HCT116 (cell line): ENCODE measurements at regions not wholly inside any gene's neighbourhood (a gene's known extent, or its start where the extent isn't known, plus 50 kb on each side); places are given as distances from the start of the nearest gene placed in this dataset.

ENCODE experiments used
- ATAC-seq: fragments of 200-7000 bp; cut with Tn5 transposase; 2 replicates; pipeline ENCODE4 v1.9.1; 2020; ENCODE audit warnings: mild to moderate bottlenecking, moderate library complexity
- BruUV-seq: library from RNA; stranded (reverse); fragments of 400-500 nt; replicated peaks from 2 replicates; lab custom pipeline; 2021; lab: Mats Ljungman, UMichigan
- CTCF ChIA-PET: fragments of 300-600 bp; sonication (Branson Sonifier 250); formaldehyde crosslinking; loops from one replicate; lab custom pipeline; 2021; ENCODE audit warnings: antibody characterized with exemption; lab: Charles Lee
- POLR2A ChIA-PET: fragments of 300-600, 350-600 bp; sonication (Branson Sonifier 250); formaldehyde crosslinking; loops from one replicate; lab custom pipeline; 2021; ENCODE audit warnings: antibody characterized with exemption; lab: Charles Lee
- RAD21 ChIA-PET, 2 experiments: fragments of 300-600 bp; sonication (Branson Sonifier 250); formaldehyde crosslinking; loops; one replicate each; lab custom pipeline; 2023; ENCODE audit warnings: low total read pairs in 2 of 2; ENCODE audit not compliant: uncharacterized antibody in 2 of 2, unreplicated experiment in 2 of 2, low non-redundant PET in 1 of 2; lab: Charles Lee
- DNase-seq: peaks from one replicate; pipeline ENCODE4 v3.0.0-alpha.2; 2010; ENCODE audit warnings: low read depth, low spot score
- H2AFZ ChIP-seq: fragments of 200-600 bp; shearing (Covaris generic), sonication (generic); 2 replicates; pipeline ENCODE4 v1.6.1; 2017; ENCODE audit warnings: low read depth, mixed run types, mixed read lengths, antibody characterized with exemption, low read length; ENCODE audit not compliant: poor library complexity, severe bottlenecking
- H3K27ac ChIP-seq: 2 replicates; pipeline ENCODE4 v1.5.1; 2012; ENCODE audit warnings: low read depth, low read length
- H3K27me3 ChIP-seq: fragments of 200-600 bp; sonication (generic); 2 replicates; pipeline ENCODE4 v1.6.1; 2016; ENCODE audit warnings: mixed run types, low read length, mixed read lengths; ENCODE audit not compliant: insufficient read depth
- H3K36me3 ChIP-seq, 2 experiments: fragments of 200-500 bp in 1 of 2; fragments of 200-600 bp in 1 of 2; sonication (Bioruptor generic) in 1 of 2; sonication (generic) in 1 of 2; 2 replicates each; pipeline versions ENCODE4 v1.5.1 to v1.6.1; 2014 to 2016; ENCODE audit warnings: low read length in 2 of 2, inconsistent platforms in 1 of 2, mixed read lengths in 1 of 2, mixed run types in 1 of 2; ENCODE audit not compliant: insufficient read depth in 2 of 2, control insufficient read depth in 1 of 2
- H3K4me1 ChIP-seq, 2 experiments: fragments of 200-600 bp in 1 of 2; sonication (generic) in 1 of 2; 2 replicates each; pipeline versions ENCODE4 v1.5.1 to v1.6.1; 2012 to 2017; ENCODE audit warnings: low read length in 2 of 2, inconsistent platforms in 1 of 2, mild to moderate bottlenecking in 1 of 2, mixed read lengths in 1 of 2, mixed run types in 1 of 2, moderate library complexity in 1 of 2; ENCODE audit not compliant: insufficient read depth in 2 of 2, control insufficient read depth in 1 of 2
- H3K4me2 ChIP-seq: fragments of 200-600 bp; sonication (generic); 2 replicates; pipeline ENCODE4 v1.6.1; 2017; ENCODE audit warnings: mixed run types, low read length, mixed read lengths
- H3K4me3 ChIP-seq, 2 experiments: fragments of 200-600 bp in 1 of 2; sonication (generic) in 1 of 2; replicated peaks in 1 of 2; 2 replicates each; pipeline ENCODE4 v1.5.1; 2011 to 2016; ENCODE audit warnings: low read length in 2 of 2, control low read depth in 1 of 2, low read depth in 1 of 2, mild to moderate bottlenecking in 1 of 2, mixed read lengths in 1 of 2, mixed run types in 1 of 2
- H3K79me2 ChIP-seq: fragments of 200-600 bp; sonication (generic); 2 replicates; pipeline ENCODE4 v1.6.1; 2017; ENCODE audit warnings: mild to moderate bottlenecking, mixed run types, low read length, moderate library complexity, mixed read lengths; ENCODE audit not compliant: insufficient read depth
- H3K9ac ChIP-seq: fragments of 200-600 bp; sonication (generic); 2 replicates; pipeline ENCODE4 v1.6.1; 2016; ENCODE audit warnings: low read length, mixed read lengths
- H3K9me2 ChIP-seq: fragments of 200-600 bp; sonication (generic), shearing (Covaris generic); 2 replicates; pipeline ENCODE4 v1.6.1; 2017; ENCODE audit warnings: mixed run types, mild to moderate bottlenecking, moderate library complexity; ENCODE audit not compliant: insufficient read depth
- H3K9me3 ChIP-seq, 2 experiments: fragments of 200-500 bp in 1 of 2; fragments of 200-600 bp in 1 of 2; sonication (Bioruptor generic) in 1 of 2; sonication (generic) in 1 of 2; 2 replicates each; pipeline ENCODE4 v1.6.1; 2014 to 2017; ENCODE audit warnings: low read length in 2 of 2, mixed read lengths in 2 of 2, inconsistent platforms in 1 of 2, low read depth in 1 of 2, mild to moderate bottlenecking in 1 of 2, mixed run types in 1 of 2, moderate library complexity in 1 of 2; ENCODE audit not compliant: control insufficient read depth in 1 of 2, insufficient read depth in 1 of 2
- H4K20me1 ChIP-seq: fragments of 200-600 bp; sonication (generic), shearing (Covaris generic); 2 replicates; pipeline ENCODE4 v1.6.1; 2017; ENCODE audit warnings: mixed run types, mild to moderate bottlenecking, moderate library complexity; ENCODE audit not compliant: insufficient read depth
- CBX3 ChIP-seq: IDR thresholded peaks from 2 replicates; pipeline ENCODE4 v1.6.1; 2012; ENCODE audit warnings: low read depth
- CEBPB ChIP-seq: IDR thresholded peaks from 2 replicates; pipeline ENCODE4 v1.6.1; 2012; ENCODE audit warnings: low read depth
- ELF1 ChIP-seq: IDR thresholded peaks from 2 replicates; pipeline ENCODE4 v1.6.1; 2012; ENCODE audit warnings: low read depth, borderline replicate concordance
- EZH2 ChIP-seq: fragments of 200-600 bp; sonication (generic); IDR thresholded peaks from 2 replicates; pipeline ENCODE4 v1.6.1; 2017; ENCODE audit warnings: antibody characterized with exemption, mixed run types
- EZH2phosphoT487 ChIP-seq: fragments of 200-600 bp; IDR thresholded peaks from 2 replicates; pipeline ENCODE4 v1.6.1; 2018; ENCODE audit warnings: antibody characterized with exemption, borderline replicate concordance
- FOSL1 ChIP-seq: IDR thresholded peaks from 2 replicates; pipeline ENCODE4 v1.6.1; 2012; ENCODE audit warnings: low read depth
- JUND ChIP-seq: IDR thresholded peaks from 2 replicates; pipeline ENCODE4 v1.6.1; 2012
- MAX ChIP-seq: IDR thresholded peaks from 2 replicates; pipeline ENCODE4 v1.6.1; 2012
- POLR2AphosphoS5 ChIP-seq: IDR thresholded peaks from 2 replicates; pipeline ENCODE4 v1.6.1; 2011; ENCODE audit warnings: mild to moderate bottlenecking, low read depth, low read length, moderate library complexity
- REST ChIP-seq: IDR thresholded peaks from 2 replicates; pipeline ENCODE4 v1.6.1; 2012; ENCODE audit warnings: low read depth
- SIN3A ChIP-seq: IDR thresholded peaks from 2 replicates; pipeline ENCODE4 v1.6.1; 2012; ENCODE audit warnings: low read depth
- SP1 ChIP-seq: IDR thresholded peaks from 2 replicates; pipeline ENCODE4 v1.6.1; 2012; ENCODE audit warnings: low read depth
- SRF ChIP-seq: IDR thresholded peaks from 2 replicates; pipeline ENCODE4 v1.6.1; 2012; ENCODE audit warnings: low read depth
- YY1 ChIP-seq: IDR thresholded peaks from 2 replicates; pipeline ENCODE4 v1.6.1; 2011; ENCODE audit warnings: low read length, low read depth, moderate library complexity, mild to moderate bottlenecking; ENCODE audit not compliant: insufficient replicate concordance; ENCODE audit errors: extremely low read depth
- ZFX ChIP-seq: fragments of 450-650 bp; IDR thresholded peaks from 2 replicates; pipeline ENCODE4 v1.6.1; 2017
- ZNF274 ChIP-seq: fragments of 200-500 bp; sonication (Bioruptor generic); IDR thresholded peaks from 2 replicates; pipeline ENCODE4 v1.6.1; 2014; ENCODE audit warnings: mild to moderate bottlenecking, low read depth, low read length, inconsistent platforms
- intact Hi-C: fragments of 100-400 bp; cut with micrococcal nuclease; formaldehyde crosslinking; loops from 2 replicates; pipeline ENCODE4 v1.10.0; 2022
- TF ChIP-seq, protein P1 (sequence below): IDR thresholded peaks from 2 replicates; pipeline ENCODE4 v1.6.1; 2011; ENCODE audit warnings: mild to moderate bottlenecking, low read length, moderate library complexity; ENCODE audit not compliant: insufficient replicate concordance; ENCODE audit errors: extremely low read depth

- Histone ChIP-seq H3K9ac (no peak overlapping the region), H3K9me2 (no peaks in the 10 kb centered on the region), H3K4me1 (no peaks in the 10 kb centered on the region), H2AFZ (no peak overlapping the region), H3K27ac (no peak overlapping the region), H3K79me2 (no peaks in the 10 kb centered on the region), H3K27me3 (no peaks in the 10 kb centered on the region), H3K36me3 (no peaks in the 10 kb centered on the region), H4K20me1 (no peaks in the 10 kb centered on the region), H3K4me3 (no peak overlapping the region), H3K9me3 (no peaks in the 10 kb centered on the region), H3K4me2 (no peak overlapping the region)
- TF ChIP-seq JUND (no peak), EZH2phosphoT487 (no peak), SP1 (no peak), ZFX (no peak), CEBPB (no peak), SIN3A (no peak), ZNF274 (no peak), REST (no peak), SRF (no peak), EZH2 (no peak), ELF1 (no peak), MAX (no peak), POLR2AphosphoS5 (no peak), FOSL1 (no peak), YY1 (no peak), CBX3 (no peak)
- TF ChIP-seq, protein P1, sequence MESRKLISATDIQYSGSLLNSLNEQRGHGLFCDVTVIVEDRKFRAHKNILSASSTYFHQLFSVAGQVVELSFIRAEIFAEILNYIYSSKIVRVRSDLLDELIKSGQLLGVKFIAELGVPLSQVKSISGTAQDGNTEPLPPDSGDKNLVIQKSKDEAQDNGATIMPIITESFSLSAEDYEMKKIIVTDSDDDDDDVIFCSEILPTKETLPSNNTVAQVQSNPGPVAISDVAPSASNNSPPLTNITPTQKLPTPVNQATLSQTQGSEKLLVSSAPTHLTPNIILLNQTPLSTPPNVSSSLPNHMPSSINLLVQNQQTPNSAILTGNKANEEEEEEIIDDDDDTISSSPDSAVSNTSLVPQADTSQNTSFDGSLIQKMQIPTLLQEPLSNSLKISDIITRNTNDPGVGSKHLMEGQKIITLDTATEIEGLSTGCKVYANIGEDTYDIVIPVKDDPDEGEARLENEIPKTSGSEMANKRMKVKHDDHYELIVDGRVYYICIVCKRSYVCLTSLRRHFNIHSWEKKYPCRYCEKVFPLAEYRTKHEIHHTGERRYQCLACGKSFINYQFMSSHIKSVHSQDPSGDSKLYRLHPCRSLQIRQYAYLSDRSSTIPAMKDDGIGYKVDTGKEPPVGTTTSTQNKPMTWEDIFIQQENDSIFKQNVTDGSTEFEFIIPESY = no peak
- ChIA-PET CTCF (no interaction called here), RAD21 (no interaction called here), POLR2A (no interaction called here)
- intact Hi-C loops = no loop called here
- no TSS peak for BruUV-seq
- no peak for DNase-seq
- ATAC-seq = no peak
These were observed 89.3 kb upstream of the SRD5A3 start for GRCh38 chr4:55256787-55257186.
